BJ (cell line): ENCODE measurements at regions not wholly inside any gene's neighbourhood (a gene's known extent, or its start where the extent isn't known, plus 50 kb on each side); places are given as distances from the start of the nearest gene placed in this dataset.

Source experiments
- CTCF ChIA-PET: fragments of 350-600 bp; formaldehyde crosslinking; extraction: SDS; loops from one replicate; lab custom pipeline; 2021; ENCODE audit warnings: antibody characterized with exemption, inconsistent platforms; lab: Yijun Ruan, JAX
- POLR2A ChIA-PET: fragments of 300-600 bp; sonication (Branson Sonifier 250); formaldehyde crosslinking; extraction: SDS; loops from one replicate; lab custom pipeline; 2021; ENCODE audit warnings: antibody characterized with exemption; lab: Charles Lee
- DNase-seq: peaks from one replicate; pipeline ENCODE4 v3.0.0-alpha.2; 2011; ENCODE audit warnings: low read depth
- H3K27me3 ChIP-seq: 2 replicates; pipeline ENCODE4 v1.6.0; 2011; ENCODE audit warnings: low read length; ENCODE audit not compliant: control insufficient read depth, insufficient read depth
- H3K36me3 ChIP-seq: 2 replicates; pipeline ENCODE4 v1.5.1; 2011; ENCODE audit warnings: low read length; ENCODE audit not compliant: control insufficient read depth, insufficient read depth
- H3K4me3 ChIP-seq: 2 replicates; pipeline ENCODE4 v1.5.1; 2011; ENCODE audit warnings: low read depth, mild to moderate bottlenecking, control low read depth, low read length
- CTCF ChIP-seq: IDR thresholded peaks from 2 replicates; pipeline ENCODE4 v1.5.1; 2011; ENCODE audit warnings: low read depth, mild to moderate bottlenecking, control low read depth, inconsistent platforms, low read length, moderate library complexity; ENCODE audit not compliant: insufficient read depth

- CTCF ChIA-PET, result no interaction called here
- no peak for DNase-seq
- TF ChIP-seq CTCF, result no peak
- Histone ChIP-seq H3K36me3 (no peaks in the 10 kb centered on the region), H3K4me3 (no peak overlapping the region), H3K27me3 (no peaks in the 10 kb centered on the region)
- POLR2A ChIA-PET, result no interaction called here
Measured at GRCh38 chr10:1944487-1944886, 207.2 kb upstream of the ADARB2 start.

- no peak for TF ChIP-seq CTCF
- no peaks in the 10 kb centered on the region for H3K36me3 ChIP-seq
- CTCF ChIA-PET, result interaction anchor here (1.1 kb wide), 1 partner anchor 879 kb away, joined by 3 read pairs; no protein-coding TSS in a partner anchor
- no peak overlapping the region for H3K4me3 ChIP-seq
- no peaks in the 10 kb centered on the region for H3K27me3 ChIP-seq
- POLR2A ChIA-PET, result no interaction called here
- no peak for DNase-seq
Measured at GRCh38 chr10:1942478-1942877, 205.2 kb upstream of the ADARB2 start.

GRCh38 chr10:1939016-1939415 is 201.7 kb upstream of the ADARB2 start:
- H3K4me3 ChIP-seq, result no peak overlapping the region
- no peak for TF ChIP-seq CTCF
- no peak for DNase-seq
- no peaks in the 10 kb centered on the region for H3K36me3 ChIP-seq
- H3K27me3 ChIP-seq, result no peaks in the 10 kb centered on the region
- POLR2A ChIA-PET, result no interaction called here
- CTCF ChIA-PET, result no interaction called here

GRCh38 chr10:1938317-1938716 is 201.0 kb upstream of the ADARB2 start:
- Histone ChIP-seq H3K36me3 (no peaks in the 10 kb centered on the region), H3K27me3 (no peaks in the 10 kb centered on the region), H3K4me3 (no peak overlapping the region)
- CTCF ChIA-PET, result no interaction called here
- no peak for DNase-seq
- TF ChIP-seq CTCF, result no peak
- POLR2A ChIA-PET, result no interaction called here

GRCh38 chr10:1935912-1936311 is 198.6 kb upstream of the ADARB2 start:
- CTCF ChIA-PET, result no interaction called here
- H3K36me3 ChIP-seq, result no peaks in the 10 kb centered on the region
- DNase-seq, result no peak
- no peak for TF ChIP-seq CTCF
- POLR2A ChIA-PET, result no interaction called here
- H3K27me3 ChIP-seq, result no peaks in the 10 kb centered on the region
- no peak overlapping the region for H3K4me3 ChIP-seq
